HFFc6 (cell line): ENCODE measurements at regions not wholly inside any gene's neighbourhood (a gene's known extent, or its start where the extent isn't known, plus 50 kb on each side); places are given as distances from the start of the nearest gene placed in this dataset.
A peak's percentile ranks its signal among the peaks of the same experiment; 100 is the strongest.

Source experiments
- DNase-seq: peaks from one replicate; pipeline ENCODE4 v3.0.0-alpha.2; 2018
- H3K27ac Mint-ChIP-seq: 2 replicates; pipeline ENCODE4 v1.8.0; 2020; ENCODE audit warnings: mild to moderate bottlenecking, mixed read lengths
- H3K27me3 Mint-ChIP-seq: 2 replicates; pipeline ENCODE4 v1.8.0; 2021; ENCODE audit warnings: mild to moderate bottlenecking, moderate library complexity, mixed read lengths; ENCODE audit not compliant: insufficient read depth
- H3K36me3 Mint-ChIP-seq: 2 replicates; pipeline ENCODE4 v1.8.0; 2021; ENCODE audit warnings: low read depth, mixed read lengths
- H3K4me1 Mint-ChIP-seq: 2 replicates; pipeline ENCODE4 v1.8.0; 2020; ENCODE audit warnings: low read depth, mixed read lengths
- H3K4me3 Mint-ChIP-seq: 2 replicates; pipeline ENCODE4 v1.8.0; 2020; ENCODE audit warnings: mild to moderate bottlenecking, moderate library complexity, mixed read lengths
- H3K9me3 Mint-ChIP-seq: 2 replicates; pipeline ENCODE4 v1.8.0; 2020; ENCODE audit warnings: mild to moderate bottlenecking, mixed read lengths
- CTCF ChIP-seq: fragments of 200-600 bp; sonication (generic); IDR thresholded peaks from 2 replicates; pipeline ENCODE4 v1.5.0; 2021; ENCODE audit warnings: antibody characterized with exemption, mild to moderate bottlenecking

- H3K4me1 Mint-ChIP-seq, result peaks cover 7% of the 10 kb centered on the region; the same call in 1 of the 2 replicates
- peaks cover 40% of the 10 kb centered on the region for H3K27me3 Mint-ChIP-seq
- H3K4me3 Mint-ChIP-seq, result no peak overlapping the region
- TF ChIP-seq CTCF, result no peak
- H3K9me3 Mint-ChIP-seq, result no peaks in the 10 kb centered on the region
- no peak for DNase-seq
- no peak overlapping the region for H3K27ac Mint-ChIP-seq
- H3K36me3 Mint-ChIP-seq, result no peaks in the 10 kb centered on the region
These were observed 216.7 kb downstream of the C16orf95 start for GRCh38 chr16:87100306-87101058.

GRCh38 chr16:87101903-87102302 lies 215.3 kb downstream of the C16orf95 start:
- Mint-ChIP-seq H3K4me3 (no peak overlapping the region), H3K36me3 (no peaks in the 10 kb centered on the region), H3K27me3 (peaks cover 43% of the 10 kb centered on the region), H3K9me3 (no peaks in the 10 kb centered on the region), H3K4me1 (peaks cover 7% of the 10 kb centered on the region; the same call in 1 of the 2 replicates), H3K27ac (no peak overlapping the region)
- DNase-seq, result no peak
- TF ChIP-seq CTCF, result no peak

GRCh38 chr16:87107201-87107600 lies 210.0 kb downstream of the C16orf95 start:
- H3K36me3 Mint-ChIP-seq, result no peaks in the 10 kb centered on the region
- DNase-seq, result no peak
- H3K4me1 Mint-ChIP-seq, result peaks cover 16% of the 10 kb centered on the region
- peaks cover 31% of the 10 kb centered on the region for H3K27me3 Mint-ChIP-seq
- H3K4me3 Mint-ChIP-seq, result no peak overlapping the region
- no peaks in the 10 kb centered on the region for H3K9me3 Mint-ChIP-seq
- TF ChIP-seq CTCF, result no peak
- no peak overlapping the region for H3K27ac Mint-ChIP-seq

GRCh38 chr16:87108278-87108677 lies 208.9 kb downstream of the C16orf95 start:
- no peak for DNase-seq
- H3K27me3 Mint-ChIP-seq, result peaks cover 34% of the 10 kb centered on the region
- H3K9me3 Mint-ChIP-seq, result no peaks in the 10 kb centered on the region
- no peaks in the 10 kb centered on the region for H3K36me3 Mint-ChIP-seq
- no peak overlapping the region for H3K4me3 Mint-ChIP-seq
- no peak for TF ChIP-seq CTCF
- H3K4me1 Mint-ChIP-seq, result peaks cover 14% of the 10 kb centered on the region
- H3K27ac Mint-ChIP-seq, result no peak overlapping the region

GRCh38 chr16:87108941-87109340 lies 208.3 kb downstream of the C16orf95 start:
- Mint-ChIP-seq H3K4me1 (peaks cover 14% of the 10 kb centered on the region), H3K9me3 (no peaks in the 10 kb centered on the region), H3K27me3 (peaks cover 32% of the 10 kb centered on the region), H3K4me3 (no peak overlapping the region), H3K36me3 (no peaks in the 10 kb centered on the region), H3K27ac (no peak overlapping the region)
- no peak for TF ChIP-seq CTCF
- DNase-seq, result peak; percentile 25
